ENCODE measurements at regions not wholly inside any gene's neighbourhood (a gene's known extent, or its start where the extent isn't known, plus 50 kb on each side); places are given as distances from the start of the nearest gene placed in this dataset.

DNA sequence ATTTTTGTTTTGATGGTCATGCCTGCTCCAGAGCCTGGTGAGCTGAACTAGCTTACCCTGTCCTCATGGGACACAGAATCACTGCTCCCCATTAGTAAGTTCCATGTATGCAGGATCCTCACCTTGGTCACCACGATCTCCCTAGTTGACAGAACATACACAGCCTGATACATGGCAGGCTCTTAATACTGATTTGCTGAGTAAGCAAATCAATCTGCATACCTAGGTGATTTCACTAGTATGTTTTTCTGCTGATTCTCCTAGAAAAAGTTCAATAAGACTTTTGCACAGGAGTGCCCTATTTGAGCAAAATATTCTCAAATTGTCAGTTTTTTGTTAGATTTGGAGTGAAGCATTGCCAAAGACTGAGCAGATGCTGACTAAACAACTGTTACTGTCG lies 113.7 kb downstream of the ACER2 start:
- TF ChIP-seq CTCF (IDR thresholded peaks at IDR 0.05) (no peak), POLR2A (IDR thresholded peaks at IDR 0.05) (no peak), POLR2AphosphoS5 (IDR thresholded peaks at IDR 0.05) (no peak)

Data from prostate gland (tissue), 2 donors.